Adrenal gland (tissue), 9 donors: ENCODE measurements at regions not wholly inside any gene's neighbourhood (a gene's known extent, or its start where the extent isn't known, plus 50 kb on each side); places are given as distances from the start of the nearest gene placed in this dataset.

Experiments used
- DNase-seq, 7 donors: peaks; one replicate each; pipeline ENCODE4 v3.0.0-alpha.2; 2019 to 2020
- H3K27ac ChIP-seq, 5 donors: fragments of 200-600 bp; sonication (generic) in 4 of 5; 1 replicate in 3 of 5; 2 replicates in 2 of 5; pipeline versions ENCODE4 v1.5.1 to v1.8.0; 2016 to 2020; ENCODE audit warnings: mild to moderate bottlenecking in 1 of 5
- H3K27me3 ChIP-seq: fragments of 200-600 bp; 2 replicates; pipeline ENCODE4 v1.8.0; 2021
- H3K36me3 ChIP-seq, 2 donors: fragments of 200-600 bp; replicated peaks in 1 of 2; 1 replicate in 1 of 2; 2 replicates in 1 of 2; pipeline versions ENCODE4 v1.5.1 to v1.8.0; 2018 to 2022
- H3K4me1 ChIP-seq, 2 donors: fragments of 200-600 bp; replicated peaks in 1 of 2; 1 replicate in 1 of 2; 2 replicates in 1 of 2; pipeline versions ENCODE4 v1.5.1 to v1.8.0; 2018 to 2021
- H3K4me3 ChIP-seq, 4 donors: fragments of 200-600 bp; sonication (generic) in 3 of 4; one replicate each; pipeline ENCODE4 v1.5.1; 2016 to 2018
- H3K9me3 ChIP-seq, 3 donors: fragments of 200-600 bp; sonication (generic) in 1 of 3; replicated peaks in 1 of 3; 1 replicate in 2 of 3; 2 replicates in 1 of 3; pipeline versions ENCODE4 v1.5.1 to v1.8.0; 2016 to 2021
- CTCF ChIP-seq, 6 experiments: fragments of 450-650 bp in 4 of 6; fragments of 200-600 bp in 2 of 6; sonication (generic) in 1 of 6; IDR thresholded peaks; 1 replicate in 5 of 6; 2 replicates in 1 of 6; pipeline versions ENCODE4 v1.5.1 to v1.8.0; 2016 to 2021; ENCODE audit warnings: antibody characterized with exemption in 6 of 6, mild to moderate bottlenecking in 2 of 6, moderate library complexity in 1 of 6
- POLR2A ChIP-seq, 2 donors: fragments of 450-650 bp; IDR thresholded peaks; one replicate each; pipeline ENCODE4 v1.6.1; 2017; ENCODE audit warnings: antibody characterized with exemption in 2 of 2, mild to moderate bottlenecking in 2 of 2, moderate library complexity in 1 of 2
- WGBS, 4 donors: extraction: QIAGEN DNeasy Blood & Tissue Kit in 2 of 4; methylation state at CpG; one replicate each; pipeline versions ENCODE4 v1.1.5 to v1.1.7; 2013 to 2017; 5-methylcytosine and 5-hydroxymethylcytosine counted together
- intact Hi-C, 2 donors: fragments of 100-400 bp; cut with DNase I; formaldehyde crosslinking; loops; one replicate each; pipeline versions ENCODE4 v1.14.1 to v1.15.0; 2022 to 2023
- donor health status: healthy with polysubstance abuse.
- donor health status: Bipolar disorder and iron deficiency.
- donor health status: DM: yes; HTN: yes; CAD: no.
- donor health status: DM: no; HTN: no; CAD: no.
- donor health status: DM: no; HTN: no; CAD: no.

- no peak for TF ChIP-seq CTCF (IDR thresholded peaks at IDR 0.05)
- TF ChIP-seq POLR2A (IDR thresholded peaks at IDR 0.05), result no peak
- intact Hi-C loops, result no loop called here
- H3K27ac ChIP-seq, result no peak overlapping the region
- 68 to 88% (median 83%) methylated on average over 5 of the region's 5 CpGs for WGBS, 4 donors
- no peak overlapping the region for H3K4me3 ChIP-seq
- no peaks in the 10 kb centered on the region for H3K36me3 ChIP-seq
- no peaks in the 10 kb centered on the region for H3K9me3 ChIP-seq
- no peaks in the 10 kb centered on the region for H3K27me3 ChIP-seq
- DNase-seq, result no peak
- no peaks in the 10 kb centered on the region for H3K4me1 ChIP-seq
These were observed 90.6 kb downstream of the MDH1 start for GRCh38 chr2:63679252-63679855.

GRCh38 chr2:63680455-63680854 is 91.7 kb downstream of the MDH1 start:
- DNase-seq, result no peak
- Histone ChIP-seq H3K36me3 (no peaks in the 10 kb centered on the region), H3K4me1 (no peaks in the 10 kb centered on the region), H3K9me3 (no peaks in the 10 kb centered on the region), H3K27me3 (no peaks in the 10 kb centered on the region), H3K27ac (no peak overlapping the region), H3K4me3 (no peak overlapping the region)
- no peak for TF ChIP-seq POLR2A (IDR thresholded peaks at IDR 0.05)
- no peak for TF ChIP-seq CTCF (IDR thresholded peaks at IDR 0.05)
- intact Hi-C loops, result no loop called here
- WGBS, 4 donors, result 73 to 92% (median 81%) methylated on average over 1 of the region's 1 CpG

DNA sequence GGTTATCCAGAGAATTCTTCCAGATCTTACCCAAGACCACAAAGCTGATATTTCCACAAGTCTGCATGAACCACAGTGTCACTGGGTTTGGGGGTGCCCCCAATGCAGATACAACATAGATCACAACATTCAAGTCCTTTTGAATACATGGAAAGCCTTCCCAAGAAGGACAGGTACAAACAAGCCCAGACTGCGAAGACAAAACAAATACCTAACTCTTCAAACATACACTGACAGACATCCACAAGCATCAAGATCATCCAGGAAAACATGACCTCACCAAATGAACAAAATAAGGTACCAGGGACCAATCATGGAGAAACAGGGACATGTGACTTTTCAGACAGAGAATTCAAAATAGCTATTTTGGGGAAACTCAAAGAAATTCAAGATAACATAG is 93.1 kb downstream of the MDH1 start:
- H3K36me3 ChIP-seq, result no peaks in the 10 kb centered on the region
- intact Hi-C loops, result no loop called here
- H3K27ac ChIP-seq, result no peak overlapping the region
- DNase-seq, result no peak
- H3K9me3 ChIP-seq, result no peaks in the 10 kb centered on the region
- no peak overlapping the region for H3K4me3 ChIP-seq
- WGBS, 4 donors, result 88 to 96% (median 94%) methylated on average over 1 of the region's 1 CpG
- no peaks in the 10 kb centered on the region for H3K27me3 ChIP-seq
- TF ChIP-seq CTCF (IDR thresholded peaks at IDR 0.05) (no peak), POLR2A (IDR thresholded peaks at IDR 0.05) (no peak)
- H3K4me1 ChIP-seq, result no peaks in the 10 kb centered on the region

DNA sequence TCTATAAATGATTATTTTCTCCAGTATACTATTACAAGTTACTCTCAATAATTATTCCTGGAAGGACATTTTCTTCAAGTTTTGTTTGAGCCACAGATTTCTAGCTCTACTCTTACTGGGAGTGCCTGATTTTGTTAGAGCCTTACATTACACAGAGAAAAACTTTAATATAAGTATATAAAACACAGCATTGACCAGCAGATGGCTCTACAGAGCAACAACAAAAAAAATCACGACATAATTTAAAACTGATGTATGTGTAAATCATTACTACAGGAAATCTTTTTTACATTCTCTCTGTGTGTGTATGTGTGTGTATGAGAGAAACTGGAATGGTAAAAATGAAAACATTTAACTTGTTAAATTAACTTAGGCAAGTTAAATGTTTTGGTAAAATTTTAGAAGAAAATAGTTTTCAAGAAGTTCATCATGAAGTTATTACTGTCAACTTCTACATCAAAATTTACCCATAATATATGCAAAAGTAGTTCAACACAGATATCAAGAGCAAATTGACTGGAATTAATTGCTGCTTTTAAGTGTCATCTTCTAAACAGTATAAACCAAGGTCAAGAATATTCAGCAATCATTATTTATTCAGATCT is 103.3 kb downstream of the MDH1 start:
- TF ChIP-seq POLR2A (IDR thresholded peaks at IDR 0.05) (no peak), CTCF (IDR thresholded peaks at IDR 0.05) (peak; percentile 29 to 72 (median 56))
- H3K27me3 ChIP-seq, result no peaks in the 10 kb centered on the region
- WGBS, 4 donors, result 0 to 2% (median 0%) methylated on average over 1 of the region's 1 CpG
- no peak overlapping the region for H3K4me3 ChIP-seq
- H3K4me1 ChIP-seq, result no peaks in the 10 kb centered on the region
- DNase-seq, result peak in 2 of 7 donors; percentile 24 to 29
- H3K9me3 ChIP-seq, result no peaks in the 10 kb centered on the region
- no peak overlapping the region for H3K27ac ChIP-seq
- H3K36me3 ChIP-seq, result no peaks in the 10 kb centered on the region
- intact Hi-C loops, result loop anchor here in 1 of 2 donors (10.0 kb wide), 1 partner anchor 163 kb away; no protein-coding TSS in a partner anchor
